GM12878 (cell line): ENCODE measurements at regions not wholly inside any gene's neighbourhood (a gene's known extent, or its start where the extent isn't known, plus 50 kb on each side); places are given as distances from the start of the nearest gene placed in this dataset.

Experiments
- ATAC-seq: fragments of 200-7000 bp; cut with Tn5 transposase; 3 replicates; pipeline ENCODE4 v1.9.1; 2020; ENCODE audit warnings: mild to moderate bottlenecking, moderate library complexity
- BruUV-seq: library from RNA; stranded (reverse); fragments of 400-500 nt; replicated peaks from 2 replicates; lab custom pipeline; 2021; lab: Mats Ljungman, UMichigan
- CTCF ChIA-PET: fragments of 300-600 bp; sonication (Branson Sonifier 250); formaldehyde crosslinking; extraction: SDS; loops from one replicate; lab custom pipeline; 2021; ENCODE audit warnings: inconsistent platforms; lab: Yijun Ruan, JAX
- POLR2A ChIA-PET: fragments of 350-600 bp; formaldehyde crosslinking; extraction: SDS; loops from one replicate; lab custom pipeline; 2021; ENCODE audit warnings: inconsistent platforms; lab: Charles Lee
- RAD21 ChIA-PET: fragments of 300-600 bp; sonication (Branson Sonifier 250); formaldehyde crosslinking; loops from one replicate; lab custom pipeline; 2023; ENCODE audit warnings: antibody characterized with exemption; ENCODE audit not compliant: unreplicated experiment; lab: Charles Lee
- SMC1A ChIA-PET: fragments of 300-600 bp; sonication (Branson Sonifier 250); formaldehyde crosslinking; loops from one replicate; lab custom pipeline; 2023; ENCODE audit not compliant: unreplicated experiment, uncharacterized antibody; lab: Charles Lee
- DNase-seq: peaks from one replicate; pipeline ENCODE4 v3.0.0-alpha.2; 2011; ENCODE audit warnings: low read depth, low spot score
- FAIRE-seq: peaks from 3 replicates; lab custom pipeline; 2011; peaks lifted over from hg19 to GRCh38; lab: Jason Lieb, UNC
- H2AFZ ChIP-seq: 2 replicates; pipeline ENCODE4 v1.6.0; 2011; ENCODE audit warnings: low read depth, low read length, control low read depth; ENCODE audit not compliant: control insufficient read depth
- H3K27ac ChIP-seq: 2 replicates; pipeline ENCODE4 v1.5.1; 2011; ENCODE audit warnings: control low read depth; ENCODE audit not compliant: control insufficient read depth, insufficient read depth
- H3K27me3 ChIP-seq, 2 experiments: replicated peaks in 1 of 2; 2 replicates each; pipeline versions ENCODE4 v1.6.0 to v1.6.1; 2011; ENCODE audit warnings: low read length in 1 of 2; ENCODE audit not compliant: control insufficient read depth in 2 of 2, insufficient read depth in 2 of 2
- H3K36me3 ChIP-seq, 2 experiments: 2 replicates each; pipeline ENCODE4 v1.5.1; 2011; ENCODE audit warnings: low read length in 1 of 2; ENCODE audit not compliant: control insufficient read depth in 2 of 2, insufficient read depth in 2 of 2
- H3K4me1 ChIP-seq: 2 replicates; pipeline ENCODE4 v1.6.1; 2011; ENCODE audit warnings: mild to moderate bottlenecking, low read length, moderate library complexity, mixed read lengths; ENCODE audit not compliant: control insufficient read depth, insufficient read depth
- H3K4me2 ChIP-seq: 2 replicates; pipeline ENCODE4 v1.6.0; 2011; ENCODE audit warnings: control low read depth; ENCODE audit not compliant: control insufficient read depth, insufficient read depth
- H3K4me3 ChIP-seq: fragments of 200-600 bp; sonication (generic); 2 replicates; pipeline ENCODE4 v1.5.1; 2016
- H3K79me2 ChIP-seq: 2 replicates; pipeline ENCODE4 v1.6.0; 2011; ENCODE audit warnings: low read length; ENCODE audit not compliant: control insufficient read depth, insufficient read depth
- H3K9ac ChIP-seq: 2 replicates; pipeline ENCODE4 v1.8.0; 2011; ENCODE audit warnings: low read length, control low read depth, mixed read lengths; ENCODE audit not compliant: control insufficient read depth, insufficient read depth
- H3K9me3 ChIP-seq: replicated peaks from 3 replicates; pipeline ENCODE4 v1.5.1; 2011; ENCODE audit warnings: mild to moderate bottlenecking, low read length; ENCODE audit not compliant: control insufficient read depth, insufficient read depth
- H4K20me1 ChIP-seq: 2 replicates; pipeline ENCODE4 v1.6.0; 2011; ENCODE audit not compliant: control insufficient read depth, insufficient read depth
- CBFB ChIP-seq: IDR thresholded peaks from 2 replicates; pipeline ENCODE4 v1.6.1; 2016; ENCODE audit warnings: antibody characterized with exemption, low read depth
- CBX3 ChIP-seq: fragments of 200-600 bp; sonication (generic); IDR thresholded peaks from 2 replicates; pipeline ENCODE4 v1.6.1; 2016; ENCODE audit warnings: low read depth, borderline replicate concordance
- DPF2 ChIP-seq: fragments of 450-650 bp; IDR thresholded peaks from 2 replicates; pipeline ENCODE4 v1.6.1; 2017; ENCODE audit warnings: mild to moderate bottlenecking
- EP300 ChIP-seq, 2 experiments: fragments of 150-350 bp in 1 of 2; IDR thresholded peaks; 2 replicates each; pipeline ENCODE4 v1.6.1; 2011 to 2012; ENCODE audit warnings: low read depth in 2 of 2, low read length in 2 of 2, borderline replicate concordance in 1 of 2, improper control_type of control experiment in 1 of 2, inconsistent platforms in 1 of 2; ENCODE audit not compliant: control insufficient read depth in 1 of 2
- EZH2 ChIP-seq: IDR thresholded peaks from 2 replicates; pipeline ENCODE4 v1.6.1; 2012; ENCODE audit warnings: low read depth, mild to moderate bottlenecking, control low read depth, inconsistent platforms, low read length, borderline replicate concordance; ENCODE audit not compliant: control insufficient read depth
- FOXM1 ChIP-seq: IDR thresholded peaks from 2 replicates; pipeline ENCODE4 v1.6.1; 2012; ENCODE audit warnings: low read depth, mild to moderate bottlenecking, inconsistent platforms, low read length, moderate library complexity
- HDGF ChIP-seq: fragments of 450-650 bp; IDR thresholded peaks from 2 replicates; pipeline ENCODE4 v1.6.1; 2016; ENCODE audit warnings: antibody characterized with exemption
- MTA2 ChIP-seq: fragments of 450-650 bp; IDR thresholded peaks from 2 replicates; pipeline ENCODE4 v1.6.1; 2016; ENCODE audit warnings: low read depth, mild to moderate bottlenecking, moderate library complexity
- MTA3 ChIP-seq: IDR thresholded peaks from 2 replicates; pipeline ENCODE4 v1.6.1; 2012; ENCODE audit warnings: low read length, inconsistent platforms, borderline replicate concordance
- NFIC ChIP-seq: IDR thresholded peaks from 2 replicates; pipeline ENCODE4 v1.6.1; 2012; ENCODE audit warnings: low read depth, mild to moderate bottlenecking, inconsistent platforms, low read length, moderate library complexity
- PAX5 ChIP-seq: IDR thresholded peaks from 2 replicates; pipeline ENCODE4 v1.6.1; 2011; ENCODE audit warnings: low read depth, low read length, borderline replicate concordance
- RUNX3 ChIP-seq: IDR thresholded peaks from 2 replicates; pipeline ENCODE4 v1.6.1; 2012; ENCODE audit warnings: low read length, inconsistent platforms
- SIX5 ChIP-seq: IDR thresholded peaks from 2 replicates; pipeline ENCODE4 v1.6.1; 2011; ENCODE audit warnings: mild to moderate bottlenecking, low read depth, low read length, moderate library complexity; ENCODE audit not compliant: severe bottlenecking
- SPI1 ChIP-seq: IDR thresholded peaks from 2 replicates; pipeline ENCODE4 v1.6.1; 2011; ENCODE audit warnings: low read depth, mild to moderate bottlenecking, low read length, moderate library complexity, borderline replicate concordance; ENCODE audit not compliant: insufficient read depth
- TCF12 ChIP-seq: IDR thresholded peaks from 2 replicates; pipeline ENCODE4 v1.6.1; 2011; ENCODE audit warnings: low read depth, mild to moderate bottlenecking, low read length
- WGBS: methylation state at CpG from one replicate; pipeline ENCODE4 v1.1.6; 2016; ENCODE audit warnings: low lambda C conversion rate; ENCODE audit not compliant: insufficient replicate concordance, insufficient coverage; ENCODE audit errors: missing lambda C conversion rate; 5-methylcytosine and 5-hydroxymethylcytosine counted together
- in situ Hi-C: fragments of 300-500 bp; cut with MboI; formaldehyde crosslinking; loops from 9 replicates; pipeline ENCODE4 v1.14.3; 2018; ENCODE audit warnings: mixed read lengths
- intact Hi-C: fragments of 100-400 bp; cut with micrococcal nuclease; formaldehyde crosslinking; loops from one replicate; pipeline ENCODE4 v1.14.2; 2022; ENCODE audit not compliant: unreplicated experiment
- TF ChIP-seq, protein P1 (sequence below): IDR thresholded peaks from 2 replicates; pipeline ENCODE4 v1.6.1; 2011; ENCODE audit warnings: low read depth, mild to moderate bottlenecking, low read length, moderate library complexity, borderline replicate concordance; ENCODE audit errors: extremely low read depth
- TF ChIP-seq, protein P2 (sequence below): IDR thresholded peaks from 2 replicates; pipeline ENCODE4 v1.6.1; 2012; ENCODE audit warnings: low read length, inconsistent platforms
- TF ChIP-seq, protein P3 (sequence below): fragments of 450-650 bp; IDR thresholded peaks from 2 replicates; pipeline ENCODE4 v1.6.1; 2017; ENCODE audit warnings: mild to moderate bottlenecking, moderate library complexity

DNA sequence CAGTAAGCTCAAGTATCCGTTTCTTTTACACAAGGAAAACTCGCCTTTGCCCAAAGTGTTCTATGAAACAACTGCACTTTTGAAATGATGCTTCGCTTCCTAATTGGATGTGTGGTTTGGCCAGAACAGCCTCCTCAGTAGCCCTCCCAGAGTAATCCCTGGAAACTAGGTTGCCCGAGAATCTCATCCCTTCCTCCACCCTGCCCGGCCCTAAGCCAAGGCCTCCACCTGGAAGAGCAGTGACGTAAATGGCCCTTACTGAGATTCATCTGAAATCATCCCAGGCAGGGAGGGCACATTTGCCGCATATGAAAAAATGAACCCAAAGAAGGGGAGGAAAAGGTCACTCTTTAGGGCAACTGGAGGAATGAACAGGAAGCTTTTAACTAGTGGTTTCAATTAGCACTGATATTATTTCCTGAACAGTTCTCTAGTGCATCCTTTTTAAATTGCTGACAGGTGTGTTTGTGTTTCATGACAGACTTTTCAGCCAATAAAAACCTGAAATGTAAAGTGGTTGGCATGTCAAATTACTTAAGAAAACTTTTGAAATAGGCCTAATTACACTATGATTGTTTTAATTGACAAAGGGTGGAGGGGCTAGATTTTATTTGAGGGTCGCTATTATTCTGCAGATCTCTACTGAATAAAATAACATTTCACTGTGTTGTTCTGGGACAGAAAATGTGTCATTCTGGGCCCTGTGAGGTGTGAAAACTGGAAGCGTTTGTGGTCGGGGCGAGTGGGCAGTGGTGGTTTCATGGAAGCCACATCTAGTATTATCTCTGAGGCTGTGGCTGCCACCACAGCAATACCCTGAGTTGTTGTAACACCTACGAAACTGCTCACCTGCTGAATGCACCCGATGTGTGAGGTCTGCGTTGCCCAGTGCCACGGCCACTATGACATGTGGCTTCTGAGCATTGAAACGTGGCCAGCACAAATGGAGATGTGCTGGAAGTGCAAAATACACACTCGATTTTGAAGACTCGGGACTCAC lies 112.1 kb downstream of the ZIC5 start:
- ChIA-PET SMC1A (interaction anchor here (0.7 to 1.3 kb wide), 3 partner anchors 10 to 198 kb away, joined by 3 read pairs; no protein-coding TSS in a partner anchor), CTCF (no interaction called here), RAD21 (no interaction called here), POLR2A (no interaction called here)
- 44% methylated on average over 18 of the region's 18 CpGs for WGBS
- DNase-seq (peak; percentile 41), ATAC-seq (peak; percentile 90), FAIRE-seq (peak; percentile 18)
- peaks cover 4% of the 10 kb centered on the region for H3K4me1 ChIP-seq
- H3K4me3 ChIP-seq: no peak overlapping the region
- H3K27me3 ChIP-seq: no peaks in the 10 kb centered on the region
- H3K4me2 ChIP-seq: no peak overlapping the region
- intact Hi-C loops: no loop called here
- no peaks in the 10 kb centered on the region for H4K20me1 ChIP-seq
- H2AFZ ChIP-seq: no peak overlapping the region
- in situ Hi-C loops: no loop called here
- no peaks in the 10 kb centered on the region for H3K9me3 ChIP-seq
- no TSS peak for BruUV-seq
- H3K36me3 ChIP-seq: no peaks in the 10 kb centered on the region
- no peak overlapping the region for H3K27ac ChIP-seq
- no peaks in the 10 kb centered on the region for H3K79me2 ChIP-seq
- H3K9ac ChIP-seq: no peak overlapping the region
- TF ChIP-seq, protein P1, sequence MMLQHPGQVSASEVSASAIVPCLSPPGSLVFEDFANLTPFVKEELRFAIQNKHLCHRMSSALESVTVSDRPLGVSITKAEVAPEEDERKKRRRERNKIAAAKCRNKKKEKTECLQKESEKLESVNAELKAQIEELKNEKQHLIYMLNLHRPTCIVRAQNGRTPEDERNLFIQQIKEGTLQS: no peak
- TF ChIP-seq, protein P2, sequence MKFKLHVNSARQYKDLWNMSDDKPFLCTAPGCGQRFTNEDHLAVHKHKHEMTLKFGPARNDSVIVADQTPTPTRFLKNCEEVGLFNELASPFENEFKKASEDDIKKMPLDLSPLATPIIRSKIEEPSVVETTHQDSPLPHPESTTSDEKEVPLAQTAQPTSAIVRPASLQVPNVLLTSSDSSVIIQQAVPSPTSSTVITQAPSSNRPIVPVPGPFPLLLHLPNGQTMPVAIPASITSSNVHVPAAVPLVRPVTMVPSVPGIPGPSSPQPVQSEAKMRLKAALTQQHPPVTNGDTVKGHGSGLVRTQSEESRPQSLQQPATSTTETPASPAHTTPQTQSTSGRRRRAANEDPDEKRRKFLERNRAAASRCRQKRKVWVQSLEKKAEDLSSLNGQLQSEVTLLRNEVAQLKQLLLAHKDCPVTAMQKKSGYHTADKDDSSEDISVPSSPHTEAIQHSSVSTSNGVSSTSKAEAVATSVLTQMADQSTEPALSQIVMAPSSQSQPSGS: peak; percentile 61
- no peak for TF ChIP-seq SIX5
- TF ChIP-seq CBFB: peak; percentile 88
- no peak for TF ChIP-seq HDGF
- TF ChIP-seq EP300 (IDR thresholded peaks at IDR 0.05; ENCODE audit: borderline replicate concordance in 1 of 2, control insufficient read depth in 1 of 2, low read depth in 2 of 2, low read length in 2 of 2): 0 out of 4 replicates have a peak, but pooled peaks of 1 of the 2 experiments have one; percentile 26
- no peak for TF ChIP-seq SPI1
- TF ChIP-seq PAX5: peak; percentile 90
- TF ChIP-seq, protein P3, sequence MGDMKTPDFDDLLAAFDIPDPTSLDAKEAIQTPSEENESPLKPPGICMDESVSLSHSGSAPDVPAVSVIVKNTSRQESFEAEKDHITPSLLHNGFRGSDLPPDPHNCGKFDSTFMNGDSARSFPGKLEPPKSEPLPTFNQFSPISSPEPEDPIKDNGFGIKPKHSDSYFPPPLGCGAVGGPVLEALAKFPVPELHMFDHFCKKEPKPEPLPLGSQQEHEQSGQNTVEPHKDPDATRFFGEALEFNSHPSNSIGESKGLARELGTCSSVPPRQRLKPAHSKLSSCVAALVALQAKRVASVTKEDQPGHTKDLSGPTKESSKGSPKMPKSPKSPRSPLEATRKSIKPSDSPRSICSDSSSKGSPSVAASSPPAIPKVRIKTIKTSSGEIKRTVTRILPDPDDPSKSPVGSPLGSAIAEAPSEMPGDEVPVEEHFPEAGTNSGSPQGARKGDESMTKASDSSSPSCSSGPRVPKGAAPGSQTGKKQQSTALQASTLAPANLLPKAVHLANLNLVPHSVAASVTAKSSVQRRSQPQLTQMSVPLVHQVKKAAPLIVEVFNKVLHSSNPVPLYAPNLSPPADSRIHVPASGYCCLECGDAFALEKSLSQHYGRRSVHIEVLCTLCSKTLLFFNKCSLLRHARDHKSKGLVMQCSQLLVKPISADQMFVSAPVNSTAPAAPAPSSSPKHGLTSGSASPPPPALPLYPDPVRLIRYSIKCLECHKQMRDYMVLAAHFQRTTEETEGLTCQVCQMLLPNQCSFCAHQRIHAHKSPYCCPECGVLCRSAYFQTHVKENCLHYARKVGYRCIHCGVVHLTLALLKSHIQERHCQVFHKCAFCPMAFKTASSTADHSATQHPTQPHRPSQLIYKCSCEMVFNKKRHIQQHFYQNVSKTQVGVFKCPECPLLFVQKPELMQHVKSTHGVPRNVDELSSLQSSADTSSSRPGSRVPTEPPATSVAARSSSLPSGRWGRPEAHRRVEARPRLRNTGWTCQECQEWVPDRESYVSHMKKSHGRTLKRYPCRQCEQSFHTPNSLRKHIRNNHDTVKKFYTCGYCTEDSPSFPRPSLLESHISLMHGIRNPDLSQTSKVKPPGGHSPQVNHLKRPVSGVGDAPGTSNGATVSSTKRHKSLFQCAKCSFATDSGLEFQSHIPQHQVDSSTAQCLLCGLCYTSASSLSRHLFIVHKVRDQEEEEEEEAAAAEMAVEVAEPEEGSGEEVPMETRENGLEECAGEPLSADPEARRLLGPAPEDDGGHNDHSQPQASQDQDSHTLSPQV: no peak
- TF ChIP-seq FOXM1: peak; percentile 55; the same call in 1 of the 2 replicates
- no peak for TF ChIP-seq MTA3
- TF ChIP-seq MTA2: peak; percentile 80
- TF ChIP-seq DPF2: peak; percentile 55; the same call in 1 of the 2 replicates
- TF ChIP-seq NFIC: peak; percentile 65; the same call in 1 of the 2 replicates
- peak; percentile 46; the same call in 1 of the 2 replicates for TF ChIP-seq TCF12
- no peak for TF ChIP-seq EZH2
- TF ChIP-seq CBX3: no peak
- TF ChIP-seq RUNX3: peak; percentile 97
